IMR-90 (cell line): ENCODE measurements at regions not wholly inside any gene's neighbourhood (a gene's known extent, or its start where the extent isn't known, plus 50 kb on each side); places are given as distances from the start of the nearest gene placed in this dataset.

Experiments
- ATAC-seq: fragments of 200-7000 bp; cut with Tn5 transposase; 2 replicates; pipeline ENCODE4 v1.9.1; 2020; ENCODE audit warnings: low read depth, mild to moderate bottlenecking, moderate library complexity
- BruUV-seq: library from RNA; stranded (reverse); fragments of 400-500 nt; replicated peaks from 2 replicates; lab custom pipeline; 2021; lab: Mats Ljungman, UMichigan
- CTCF ChIA-PET: fragments of 300-600 bp; formaldehyde crosslinking; extraction: SDS; loops from one replicate; lab custom pipeline; 2021; ENCODE audit warnings: antibody characterized with exemption; lab: Yijun Ruan, JAX
- POLR2A ChIA-PET: fragments of 300-600 bp; sonication (Branson Sonifier 250); formaldehyde crosslinking; loops from one replicate; lab custom pipeline; 2022; ENCODE audit warnings: antibody characterized with exemption; ENCODE audit not compliant: unreplicated experiment; lab: Charles Lee
- DNase-seq: peaks from one replicate; pipeline ENCODE4 v3.0.0; 2013
- H2AFZ ChIP-seq: replicated peaks from 2 replicates; pipeline ENCODE3; 2013; ENCODE audit warnings: low read length, mild to moderate bottlenecking; ENCODE audit not compliant: poor library complexity
- H2AK5ac ChIP-seq: 2 replicates; pipeline ENCODE4 v1.6.1; 2013; ENCODE audit warnings: low read depth, low read length, inconsistent platforms
- H2AK9ac ChIP-seq: replicated peaks from 2 replicates; pipeline ENCODE3; 2013; ENCODE audit warnings: mild to moderate bottlenecking, low read depth, low read length, moderate library complexity; ENCODE audit not compliant: poor library complexity
- H2BK120ac ChIP-seq: 2 replicates; pipeline ENCODE4 v1.6.1; 2013; ENCODE audit warnings: low read depth, low read length, inconsistent platforms
- H2BK15ac ChIP-seq: 3 replicates; pipeline ENCODE4 v1.6.1; 2013; ENCODE audit warnings: low read depth, low read length, inconsistent platforms
- H2BK20ac ChIP-seq: 2 replicates; pipeline ENCODE4 v1.6.1; 2013; ENCODE audit warnings: low read depth, mild to moderate bottlenecking, inconsistent platforms, low read length, moderate library complexity
- H2BK5ac ChIP-seq: 2 replicates; pipeline ENCODE4 v1.6.1; 2013; ENCODE audit warnings: mild to moderate bottlenecking, low read depth, low read length, inconsistent platforms; ENCODE audit not compliant: poor library complexity, severe bottlenecking
- H3K14ac ChIP-seq: replicated peaks from 2 replicates; pipeline ENCODE4 v1.6.1; 2013; ENCODE audit warnings: low read depth, low read length, inconsistent platforms
- H3K18ac ChIP-seq: 2 replicates; pipeline ENCODE4 v1.6.1; 2013; ENCODE audit warnings: low read depth, low read length, control low read depth
- H3K23ac ChIP-seq: 2 replicates; pipeline ENCODE4 v1.6.1; 2013; ENCODE audit warnings: low read depth, low read length, inconsistent platforms
- H3K27ac ChIP-seq: 2 replicates; pipeline ENCODE4 v1.5.1; 2013; ENCODE audit warnings: mild to moderate bottlenecking, control low read depth, low read length; ENCODE audit not compliant: insufficient read depth
- H3K27me3 ChIP-seq: 2 replicates; pipeline ENCODE4 v1.6.1; 2013; ENCODE audit warnings: low read length; ENCODE audit not compliant: control insufficient read depth, insufficient read depth
- H3K36me3 ChIP-seq: 2 replicates; pipeline ENCODE4 v1.6.1; 2013; ENCODE audit warnings: low read length, mixed read lengths; ENCODE audit not compliant: control insufficient read depth, insufficient read depth
- H3K4ac ChIP-seq: 2 replicates; pipeline ENCODE4 v1.6.1; 2013; ENCODE audit warnings: low read depth, low read length, inconsistent platforms
- H3K4me1 ChIP-seq: 2 replicates; pipeline ENCODE4 v1.6.1; 2013; ENCODE audit warnings: low read length, mixed read lengths; ENCODE audit not compliant: control insufficient read depth, insufficient read depth
- H3K4me2 ChIP-seq: 2 replicates; pipeline ENCODE4 v1.6.1; 2013; ENCODE audit warnings: low read depth, mild to moderate bottlenecking, control low read depth, low read length, moderate library complexity
- H3K4me3 ChIP-seq: 2 replicates; pipeline ENCODE4 v1.5.1; 2013; ENCODE audit warnings: low read depth, mild to moderate bottlenecking, control low read depth, low read length, moderate library complexity; ENCODE audit not compliant: insufficient read depth
- H3K56ac ChIP-seq: 2 replicates; pipeline ENCODE4 v1.6.1; 2013; ENCODE audit warnings: low read length, inconsistent platforms; ENCODE audit not compliant: insufficient read depth; ENCODE audit errors: extremely low read depth
- H3K79me1 ChIP-seq, 2 experiments: 2 replicates each; pipeline ENCODE4 v1.6.1; 2013; ENCODE audit warnings: low read length in 2 of 2, inconsistent platforms in 1 of 2, low read depth in 1 of 2
- H3K9ac ChIP-seq: 2 replicates; pipeline ENCODE4 v1.6.1; 2013; ENCODE audit warnings: low read depth, low read length, control low read depth
- H3K9me1 ChIP-seq: 2 replicates; pipeline ENCODE4 v1.6.1; 2013; ENCODE audit warnings: low read length, inconsistent platforms; ENCODE audit not compliant: insufficient read depth
- H3K9me3 ChIP-seq: 2 replicates; pipeline ENCODE4 v1.6.1; 2013; ENCODE audit warnings: low read length; ENCODE audit not compliant: control insufficient read depth, insufficient read depth
- H4K20me1 ChIP-seq: 2 replicates; pipeline ENCODE4 v1.6.1; 2013; ENCODE audit warnings: low read length, inconsistent platforms; ENCODE audit not compliant: insufficient read depth
- H4K5ac ChIP-seq: 2 replicates; pipeline ENCODE4 v1.6.1; 2013; ENCODE audit warnings: mild to moderate bottlenecking, low read depth, low read length, control low read depth
- H4K8ac ChIP-seq, 2 experiments: 2 replicates each; pipeline ENCODE4 v1.6.1; 2013; ENCODE audit warnings: low read depth in 2 of 2, low read length in 2 of 2, control low read depth in 1 of 2, inconsistent platforms in 1 of 2
- H4K91ac ChIP-seq: 2 replicates; pipeline ENCODE4 v1.6.1; 2013; ENCODE audit warnings: low read depth, low read length, inconsistent platforms; ENCODE audit not compliant: insufficient read depth
- CHD1 ChIP-seq: IDR thresholded peaks from 2 replicates; pipeline ENCODE4 v1.6.1; 2012; ENCODE audit warnings: low read depth, low read length, improper control_type of control experiment
- WGBS, 2 experiments: methylation state at CpG; one replicate each; pipeline versions ENCODE4 v1.1.5 to v1.1.7; 2013; ENCODE audit warnings: missing lambda C conversion rate in 2 of 2; ENCODE audit not compliant: insufficient read length in 1 of 2; ENCODE audit errors: extremely low coverage in 2 of 2; 5-methylcytosine and 5-hydroxymethylcytosine counted together
- dilution Hi-C: fragments of 300-500 bp; cut with HindIII; formaldehyde crosslinking; loops from one replicate; pipeline ENCODE4 v1.14.3; 2018; ENCODE audit warnings: low sequenced_read_pairs; ENCODE audit not compliant: unreplicated experiment
- in situ Hi-C: fragments of 300-500 bp; cut with MboI; formaldehyde crosslinking; loops from 3 replicates; pipeline ENCODE4 v1.14.3; 2019; ENCODE audit warnings: low sequenced_read_pairs, inconsistent platforms, mixed read lengths
- intact Hi-C: fragments of 100-400 bp; cut with micrococcal nuclease; formaldehyde crosslinking; loops from 2 replicates; pipeline ENCODE4 v1.10.0; 2022

DNA sequence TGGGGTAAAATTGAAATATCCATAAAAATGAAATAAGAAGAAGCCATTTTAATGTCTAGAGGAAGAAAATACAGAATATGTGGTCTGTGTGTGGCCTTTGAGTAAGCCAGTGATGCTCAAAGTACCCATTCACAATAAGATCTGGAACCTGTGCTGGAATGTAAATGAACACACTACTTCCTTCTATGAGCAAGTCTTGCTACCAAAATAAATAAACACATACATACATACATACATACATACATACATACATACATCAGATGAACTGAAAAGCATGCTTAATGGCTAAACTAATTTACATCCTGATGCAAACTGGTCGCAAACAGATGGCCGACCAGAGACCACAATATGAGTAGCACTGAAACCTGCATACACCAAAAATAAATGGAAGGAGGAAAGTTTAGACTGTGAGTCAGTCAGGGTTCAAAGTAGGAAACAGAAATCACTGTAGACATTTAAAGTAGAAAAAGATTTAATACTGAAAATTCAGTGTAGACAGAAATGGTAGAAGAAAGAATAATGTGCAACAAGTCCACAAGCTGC lies 317.6 kb downstream of the CAAP1 start:
- no peak overlapping the region for H3K14ac ChIP-seq
- no peaks in the 10 kb centered on the region for H3K36me3 ChIP-seq
- BruUV-seq: no TSS peak
- no peaks in the 10 kb centered on the region for H3K27me3 ChIP-seq
- H2AK5ac ChIP-seq: no peak overlapping the region
- no peak overlapping the region for H2AK9ac ChIP-seq
- POLR2A ChIA-PET: no interaction called here
- no peak overlapping the region for H3K56ac ChIP-seq
- no peak overlapping the region for H3K4me2 ChIP-seq
- no peak overlapping the region for H3K18ac ChIP-seq
- H4K5ac ChIP-seq: no peak overlapping the region
- no peak overlapping the region for H3K4ac ChIP-seq
- dilution Hi-C loops (no loop called here), in situ Hi-C loops (no loop called here), intact Hi-C loops (no loop called here)
- H3K4me1 ChIP-seq: no peaks in the 10 kb centered on the region
- H4K20me1 ChIP-seq: no peaks in the 10 kb centered on the region
- no peaks in the 10 kb centered on the region for H3K9me1 ChIP-seq
- WGBS, 2 experiments: no CpG with 5 or more reads among the region's 2 CpGs
- H3K4me3 ChIP-seq: no peak overlapping the region
- no peak overlapping the region for H2BK20ac ChIP-seq
- no peak overlapping the region for H2BK15ac ChIP-seq
- no peak for DNase-seq
- CTCF ChIA-PET: no interaction called here
- TF ChIP-seq CHD1: no peak
- H3K9me3 ChIP-seq: 0 out of 2 replicates have a peak, but pooled peaks cover 1% of the 10 kb centered on the region
- H2BK120ac ChIP-seq: no peak overlapping the region
- H3K23ac ChIP-seq: no peak overlapping the region
- no peak overlapping the region for H2AFZ ChIP-seq
- ATAC-seq: no peak
- H4K8ac ChIP-seq: no peak overlapping the region
- H3K9ac ChIP-seq: no peak overlapping the region
- H3K79me1 ChIP-seq: no peaks in the 10 kb centered on the region
- H2BK5ac ChIP-seq: no peak overlapping the region
- H4K91ac ChIP-seq: no peak overlapping the region
- H3K27ac ChIP-seq: no peak overlapping the region
